H1 (cell line): ENCODE measurements at regions not wholly inside any gene's neighbourhood (a gene's known extent, or its start where the extent isn't known, plus 50 kb on each side); places are given as distances from the start of the nearest gene placed in this dataset.

Experiments used
- TF ChIP-seq, protein P1 (sequence below): IDR thresholded peaks from 2 replicates; pipeline ENCODE4 v1.6.1; 2012; ENCODE audit warnings: low read length, inconsistent platforms

- TF ChIP-seq, protein P1, sequence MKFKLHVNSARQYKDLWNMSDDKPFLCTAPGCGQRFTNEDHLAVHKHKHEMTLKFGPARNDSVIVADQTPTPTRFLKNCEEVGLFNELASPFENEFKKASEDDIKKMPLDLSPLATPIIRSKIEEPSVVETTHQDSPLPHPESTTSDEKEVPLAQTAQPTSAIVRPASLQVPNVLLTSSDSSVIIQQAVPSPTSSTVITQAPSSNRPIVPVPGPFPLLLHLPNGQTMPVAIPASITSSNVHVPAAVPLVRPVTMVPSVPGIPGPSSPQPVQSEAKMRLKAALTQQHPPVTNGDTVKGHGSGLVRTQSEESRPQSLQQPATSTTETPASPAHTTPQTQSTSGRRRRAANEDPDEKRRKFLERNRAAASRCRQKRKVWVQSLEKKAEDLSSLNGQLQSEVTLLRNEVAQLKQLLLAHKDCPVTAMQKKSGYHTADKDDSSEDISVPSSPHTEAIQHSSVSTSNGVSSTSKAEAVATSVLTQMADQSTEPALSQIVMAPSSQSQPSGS: no peak
These were observed 79.0 kb downstream of the MRPL14 start (continued) for GRCh38 chr6:44048277-44048676.
